Smooth muscle cell (in vitro differentiated cells): ENCODE measurements at regions not wholly inside any gene's neighbourhood (a gene's known extent, or its start where the extent isn't known, plus 50 kb on each side); places are given as distances from the start of the nearest gene placed in this dataset.
A peak's percentile ranks its signal among the peaks of the same experiment; 100 is the strongest.

Source experiments
- DNase-seq: peaks from one replicate; lab custom pipeline; 2025; ENCODE audit not compliant: unreplicated experiment; lab: John Stamatoyannopoulos, UW
- H2AFZ ChIP-seq: fragments of 200-600 bp; sonication (generic); 2 replicates; pipeline ENCODE4 v1.6.0; 2016; ENCODE audit warnings: antibody characterized with exemption, low read depth, mild to moderate bottlenecking
- H3F3A ChIP-seq: fragments of 200-600 bp; sonication (generic); 2 replicates; pipeline ENCODE4 v1.6.0; 2017; ENCODE audit warnings: antibody characterized with exemption, low read depth
- H3K27ac ChIP-seq: fragments of 200-600 bp; sonication (generic); 2 replicates; pipeline ENCODE4 v1.5.1; 2016; ENCODE audit warnings: low read depth, mild to moderate bottlenecking
- H3K27me3 ChIP-seq: fragments of 200-600 bp; sonication (generic); 2 replicates; pipeline ENCODE4 v1.6.1; 2016; ENCODE audit warnings: low read depth, mild to moderate bottlenecking
- H3K36me3 ChIP-seq: fragments of 200-600 bp; sonication (generic); 2 replicates; pipeline ENCODE4 v1.5.1; 2016; ENCODE audit warnings: low read depth
- H3K4me1 ChIP-seq: fragments of 200-600 bp; sonication (generic); 2 replicates; pipeline ENCODE4 v1.5.1; 2016; ENCODE audit warnings: low read depth
- H3K4me2 ChIP-seq: fragments of 200-600 bp; sonication (generic); 2 replicates; pipeline ENCODE4 v1.6.0; 2016; ENCODE audit warnings: mild to moderate bottlenecking
- H3K4me3 ChIP-seq: fragments of 200-600 bp; sonication (generic); 2 replicates; pipeline ENCODE4 v1.5.1; 2016; ENCODE audit warnings: mild to moderate bottlenecking
- H3K79me2 ChIP-seq: fragments of 200-600 bp; sonication (generic); 2 replicates; pipeline ENCODE4 v1.6.0; 2016; ENCODE audit warnings: low read depth, mild to moderate bottlenecking
- H3K9ac ChIP-seq: fragments of 200-600 bp; sonication (generic); 2 replicates; pipeline ENCODE4 v1.6.0; 2016; ENCODE audit warnings: low read depth
- H3K9me3 ChIP-seq: fragments of 200-600 bp; sonication (generic); replicated peaks from 2 replicates; pipeline ENCODE4 v1.5.1; 2016; ENCODE audit warnings: low read depth
- H4K20me1 ChIP-seq: fragments of 200-600 bp; sonication (generic); 2 replicates; pipeline ENCODE4 v1.6.0; 2016; ENCODE audit warnings: low read depth
- CTCF ChIP-seq: fragments of 200-600 bp; sonication (generic); IDR thresholded peaks from 2 replicates; pipeline ENCODE4 v1.5.1; 2017; ENCODE audit warnings: borderline replicate concordance, mild to moderate bottlenecking, antibody characterized with exemption; ENCODE audit not compliant: insufficient read depth, poor library complexity, severe bottlenecking
- WGBS: methylation state at CpG from one replicate; pipeline ENCODE4 v1.1.7; 2016; ENCODE audit warnings: low lambda C conversion rate; 5-methylcytosine and 5-hydroxymethylcytosine counted together

DNA sequence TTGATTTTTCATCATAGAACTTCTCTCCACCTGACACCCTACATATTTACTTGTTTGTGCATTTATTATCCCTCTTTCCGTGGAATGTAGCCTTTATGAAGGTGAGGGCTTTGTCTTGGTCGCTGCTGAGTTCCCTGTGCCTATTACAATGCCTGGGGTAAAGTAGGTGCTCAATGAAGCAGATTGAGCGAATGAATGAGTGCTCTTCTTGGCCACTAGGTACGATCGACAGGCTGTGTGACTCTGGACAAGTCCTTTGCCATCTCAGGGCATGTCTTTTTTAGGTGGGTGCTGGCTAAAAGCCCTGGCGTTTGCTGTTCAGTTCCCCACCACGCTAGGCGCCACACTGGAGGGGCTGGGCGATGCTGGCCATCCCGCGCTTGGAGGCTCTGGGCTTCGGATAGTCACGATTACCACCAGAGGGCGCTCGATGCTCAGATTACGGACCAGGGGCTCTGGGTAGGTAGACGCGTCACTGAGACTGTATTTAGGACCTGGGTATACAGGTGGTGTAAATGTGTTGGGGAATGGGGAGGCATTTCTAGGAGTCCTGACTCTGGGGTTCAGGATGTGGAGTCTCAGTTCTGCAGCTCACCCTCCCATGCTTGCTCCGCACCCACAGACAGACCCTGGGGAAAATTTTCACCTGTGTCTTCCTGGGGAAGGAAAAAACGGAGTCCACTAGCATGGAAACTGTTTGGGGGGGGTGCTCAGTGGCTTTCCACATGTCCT lies 71.0 kb upstream of the CSF3R start:
- Histone ChIP-seq H3K4me3 (no peak overlapping the region), H3K36me3 (no peaks in the 10 kb centered on the region), H3F3A (no peaks in the 10 kb centered on the region), H3K9me3 (no peaks in the 10 kb centered on the region), H3K27ac (no peak overlapping the region), H3K4me2 (no peak overlapping the region), H3K4me1 (no peaks in the 10 kb centered on the region), H3K9ac (no peak overlapping the region), H3K27me3 (peaks cover 74% of the 10 kb centered on the region), H4K20me1 (no peaks in the 10 kb centered on the region), H2AFZ (no peak overlapping the region), H3K79me2 (no peaks in the 10 kb centered on the region)
- TF ChIP-seq CTCF = peak; percentile 63
- peak; percentile 6 for DNase-seq
- WGBS = 21% methylated on average over 20 of the region's 20 CpGs

GRCh38 chr1:36542962-36543515 lies 60.3 kb upstream of the CSF3R start:
- Histone ChIP-seq H4K20me1 (no peaks in the 10 kb centered on the region), H3K27ac (no peak overlapping the region), H3K4me3 (no peak overlapping the region), H3F3A (no peaks in the 10 kb centered on the region), H3K4me1 (no peaks in the 10 kb centered on the region), H3K36me3 (no peaks in the 10 kb centered on the region), H3K4me2 (no peak overlapping the region), H2AFZ (no peak overlapping the region), H3K27me3 (peaks cover 36% of the 10 kb centered on the region), H3K79me2 (no peaks in the 10 kb centered on the region), H3K9ac (no peak overlapping the region), H3K9me3 (no peaks in the 10 kb centered on the region)
- 63% methylated on average over 6 of the region's 6 CpGs for WGBS
- DNase-seq = no peak
- TF ChIP-seq CTCF = peak; percentile 8

DNA sequence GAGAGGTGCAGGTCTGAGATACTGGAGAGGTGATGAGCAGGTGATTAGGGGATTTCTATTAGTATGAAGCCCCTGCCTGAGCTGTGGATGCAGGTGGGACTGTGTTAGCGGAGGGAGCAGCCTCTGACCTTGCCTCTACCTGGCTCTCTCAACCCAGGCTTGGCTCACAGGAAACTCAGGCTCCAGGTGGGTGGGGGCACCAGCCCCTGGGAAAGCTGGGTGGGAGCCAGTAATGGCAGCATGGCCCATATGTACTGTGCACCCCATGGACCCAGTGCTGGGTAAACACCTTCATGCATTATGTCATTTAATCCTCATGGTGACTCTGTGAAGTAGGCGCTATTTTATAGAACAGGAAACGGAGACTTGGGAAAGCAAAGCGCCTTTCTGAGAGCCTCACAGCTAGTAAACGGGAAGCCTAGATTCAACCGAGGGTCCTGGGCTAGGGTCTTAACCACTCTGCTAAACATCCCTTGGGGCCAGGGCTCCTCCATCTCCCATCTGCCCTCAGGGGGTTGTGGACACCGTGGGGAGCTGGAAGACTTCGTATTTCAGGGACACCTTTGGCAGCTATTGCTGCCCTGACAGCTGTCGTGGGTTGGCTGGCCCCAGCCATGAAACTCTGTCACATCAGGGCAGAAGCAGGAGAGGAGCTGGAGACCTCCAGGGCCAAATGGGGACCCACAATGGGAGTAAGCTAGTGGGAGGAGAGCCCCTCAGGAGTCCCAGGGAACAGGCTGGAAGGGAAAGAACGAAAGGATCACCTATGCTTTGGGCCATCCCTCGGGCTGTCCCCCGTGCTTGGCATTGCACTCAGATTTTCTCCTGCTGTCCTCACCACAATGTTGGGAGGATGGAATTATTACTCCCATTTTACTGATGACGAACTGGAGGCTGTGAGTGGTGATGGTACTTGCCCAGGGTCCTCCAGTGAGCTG lies 59.6 kb upstream of the CSF3R start:
- H3K36me3 ChIP-seq = no peaks in the 10 kb centered on the region
- 70% methylated on average over 13 of the region's 13 CpGs for WGBS
- H3K27me3 ChIP-seq = peaks cover 36% of the 10 kb centered on the region
- H4K20me1 ChIP-seq = no peaks in the 10 kb centered on the region
- no peak overlapping the region for H3K4me2 ChIP-seq
- DNase-seq = no peak
- no peak overlapping the region for H3K9ac ChIP-seq
- no peak for TF ChIP-seq CTCF
- no peaks in the 10 kb centered on the region for H3K4me1 ChIP-seq
- H3F3A ChIP-seq = no peaks in the 10 kb centered on the region
- no peak overlapping the region for H3K27ac ChIP-seq
- no peak overlapping the region for H2AFZ ChIP-seq
- H3K4me3 ChIP-seq = no peak overlapping the region
- H3K79me2 ChIP-seq = no peaks in the 10 kb centered on the region
- H3K9me3 ChIP-seq = no peaks in the 10 kb centered on the region
